MM.1S (cell line): ENCODE measurements at regions not wholly inside any gene's neighbourhood (a gene's known extent, or its start where the extent isn't known, plus 50 kb on each side); places are given as distances from the start of the nearest gene placed in this dataset.

Source experiments
- DNase-seq: peaks from one replicate; pipeline ENCODE4 v3.0.0-alpha.2; 2015
- H2AFZ ChIP-seq: fragments of 300-600 bp; sonication (generic); 2 replicates; pipeline ENCODE4 v1.6.0; 2016; ENCODE audit warnings: antibody characterized with exemption, low read length
- H3F3A ChIP-seq: fragments of 300-600 bp; sonication (generic); 2 replicates; pipeline ENCODE4 v1.6.1; 2016; ENCODE audit warnings: mild to moderate bottlenecking, antibody characterized with exemption, low read length, moderate library complexity, mixed read lengths; ENCODE audit not compliant: insufficient read depth
- H3K27ac ChIP-seq: fragments of 300-600 bp; sonication (generic); 2 replicates; pipeline ENCODE4 v1.5.1; 2016; ENCODE audit warnings: mild to moderate bottlenecking, low read length
- H3K27me3 ChIP-seq: fragments of 300-600 bp; sonication (generic); replicated peaks from 2 replicates; pipeline ENCODE4 v1.6.0; 2016; ENCODE audit warnings: low read length; ENCODE audit not compliant: insufficient read depth
- H3K36me3 ChIP-seq: fragments of 300-600 bp; sonication (generic); replicated peaks from 2 replicates; pipeline ENCODE4 v1.6.1; 2016; ENCODE audit warnings: mild to moderate bottlenecking, low read length, mixed read lengths; ENCODE audit not compliant: insufficient read depth
- H3K4me1 ChIP-seq: fragments of 300-600 bp; sonication (generic); 2 replicates; pipeline ENCODE4 v1.6.1; 2016; ENCODE audit warnings: low read length, mixed read lengths
- H3K4me2 ChIP-seq: fragments of 300-600 bp; sonication (generic); 2 replicates; pipeline ENCODE4 v1.6.0; 2016; ENCODE audit warnings: low read depth, low read length
- H3K4me3 ChIP-seq: fragments of 300-600 bp; sonication (generic); 2 replicates; pipeline ENCODE4 v1.5.1; 2016; ENCODE audit warnings: low read length, mixed read lengths
- H3K79me2 ChIP-seq: fragments of 300-600 bp; sonication (generic); 2 replicates; pipeline ENCODE4 v1.6.1; 2016; ENCODE audit warnings: mixed run types, low read length, mixed read lengths
- H3K9ac ChIP-seq: fragments of 300-600 bp; sonication (generic); 2 replicates; pipeline ENCODE4 v1.6.1; 2016; ENCODE audit warnings: low read length, mixed read lengths
- H3K9me2 ChIP-seq: fragments of 300-600 bp; sonication (generic); replicated peaks from 2 replicates; pipeline ENCODE4 v1.6.1; 2016; ENCODE audit warnings: mild to moderate bottlenecking, low read length, mixed read lengths; ENCODE audit not compliant: insufficient read depth
- H3K9me3 ChIP-seq: fragments of 300-600 bp; sonication (generic); replicated peaks from 2 replicates; pipeline ENCODE4 v1.6.1; 2016; ENCODE audit warnings: mild to moderate bottlenecking, low read length, mixed read lengths; ENCODE audit not compliant: insufficient read depth
- H4K20me1 ChIP-seq: fragments of 300-600 bp; sonication (generic); 2 replicates; pipeline ENCODE4 v1.6.1; 2016; ENCODE audit warnings: mild to moderate bottlenecking, low read length, moderate library complexity, mixed read lengths; ENCODE audit not compliant: insufficient read depth
- CTCF ChIP-seq: fragments of 300-600 bp; sonication (generic); IDR thresholded peaks from 2 replicates; pipeline ENCODE4 v1.5.1; 2016; ENCODE audit warnings: antibody characterized with exemption, low read length, mixed read lengths
- EZH2 ChIP-seq: fragments of 300-600 bp; sonication (generic); optimal IDR thresholded peaks from 2 replicates; pipeline ENCODE3; 2017; ENCODE audit warnings: low read depth, mild to moderate bottlenecking, antibody characterized with exemption, low read length, mixed read lengths
- EZH2phosphoT487 ChIP-seq: fragments of 300-600 bp; sonication (generic); IDR thresholded peaks from 2 replicates; pipeline ENCODE4 v1.6.1; 2018; ENCODE audit warnings: antibody characterized with exemption, low read length

- no peak overlapping the region for H2AFZ ChIP-seq
- no peaks in the 10 kb centered on the region for H3K27me3 ChIP-seq
Observed at GRCh38 chr3:80754969-80755368, 987.2 kb upstream of the ROBO1 start.

GRCh38 chr3:80753021-80753420 is 985.2 kb upstream of the ROBO1 start:
- no peak for TF ChIP-seq CTCF
- no peak for TF ChIP-seq EZH2
- TF ChIP-seq EZH2phosphoT487: no peak
- DNase-seq: no peak
- H3K9me2 ChIP-seq: no peaks in the 10 kb centered on the region
- H3K4me2 ChIP-seq: no peak overlapping the region
- no peak overlapping the region for H2AFZ ChIP-seq
- no peaks in the 10 kb centered on the region for H3K36me3 ChIP-seq
- H3K4me3 ChIP-seq: no peak overlapping the region
- H3K27ac ChIP-seq: no peak overlapping the region
- H3K27me3 ChIP-seq: no peaks in the 10 kb centered on the region
- H3K79me2 ChIP-seq: no peaks in the 10 kb centered on the region
- no peaks in the 10 kb centered on the region for H3F3A ChIP-seq
- H3K4me1 ChIP-seq: no peaks in the 10 kb centered on the region
- H4K20me1 ChIP-seq: no peaks in the 10 kb centered on the region
- no peaks in the 10 kb centered on the region for H3K9me3 ChIP-seq
- no peak overlapping the region for H3K9ac ChIP-seq

More at GRCh38 chr3:80754969-80755368, 987.2 kb upstream of the ROBO1 start:
- H3K4me1 ChIP-seq: no peaks in the 10 kb centered on the region
- DNase-seq: no peak
- TF ChIP-seq CTCF (no peak), EZH2phosphoT487 (no peak), EZH2 (no peak)
- no peak overlapping the region for H3K27ac ChIP-seq
- no peaks in the 10 kb centered on the region for H4K20me1 ChIP-seq
- no peaks in the 10 kb centered on the region for H3K36me3 ChIP-seq
- no peak overlapping the region for H3K9ac ChIP-seq
- H3K4me2 ChIP-seq: no peak overlapping the region
- H3F3A ChIP-seq: no peaks in the 10 kb centered on the region
- no peak overlapping the region for H3K4me3 ChIP-seq
- no peaks in the 10 kb centered on the region for H3K9me2 ChIP-seq
- no peaks in the 10 kb centered on the region for H3K9me3 ChIP-seq
- no peaks in the 10 kb centered on the region for H3K79me2 ChIP-seq

GRCh38 chr3:80750637-80751036 is 982.8 kb upstream of the ROBO1 start:
- Histone ChIP-seq H3K27me3 (no peaks in the 10 kb centered on the region), H3K9me3 (no peaks in the 10 kb centered on the region), H3K4me1 (no peaks in the 10 kb centered on the region), H3K27ac (no peak overlapping the region), H3K9ac (no peak overlapping the region), H3K4me3 (no peak overlapping the region), H3K9me2 (no peaks in the 10 kb centered on the region), H3K79me2 (no peaks in the 10 kb centered on the region), H3K36me3 (no peaks in the 10 kb centered on the region), H4K20me1 (no peaks in the 10 kb centered on the region), H3F3A (no peaks in the 10 kb centered on the region), H2AFZ (no peak overlapping the region), H3K4me2 (no peak overlapping the region)
- TF ChIP-seq EZH2phosphoT487 (no peak), EZH2 (no peak), CTCF (no peak)
- no peak for DNase-seq
